Uterus (tissue), 2 donors: ENCODE measurements at regions not wholly inside any gene's neighbourhood (a gene's known extent, or its start where the extent isn't known, plus 50 kb on each side); places are given as distances from the start of the nearest gene placed in this dataset.

ENCODE experiments used
- POLR2A ChIP-seq, 2 donors: fragments of 450-650 bp; IDR thresholded peaks; one replicate each; pipeline ENCODE4 v1.6.1; 2016; ENCODE audit warnings: antibody characterized with exemption in 2 of 2, mild to moderate bottlenecking in 1 of 2, moderate library complexity in 1 of 2
- TF ChIP-seq, protein P1 (sequence below), 4 experiments: fragments of 200-600 bp in 2 of 4; fragments of 450-650 bp in 2 of 4; sonication (generic) in 2 of 4; IDR thresholded peaks; one replicate each; pipeline ENCODE4 v1.5.1; 2016 to 2019; ENCODE audit warnings: antibody characterized with exemption in 4 of 4, mild to moderate bottlenecking in 2 of 4, moderate library complexity in 1 of 4

DNA sequence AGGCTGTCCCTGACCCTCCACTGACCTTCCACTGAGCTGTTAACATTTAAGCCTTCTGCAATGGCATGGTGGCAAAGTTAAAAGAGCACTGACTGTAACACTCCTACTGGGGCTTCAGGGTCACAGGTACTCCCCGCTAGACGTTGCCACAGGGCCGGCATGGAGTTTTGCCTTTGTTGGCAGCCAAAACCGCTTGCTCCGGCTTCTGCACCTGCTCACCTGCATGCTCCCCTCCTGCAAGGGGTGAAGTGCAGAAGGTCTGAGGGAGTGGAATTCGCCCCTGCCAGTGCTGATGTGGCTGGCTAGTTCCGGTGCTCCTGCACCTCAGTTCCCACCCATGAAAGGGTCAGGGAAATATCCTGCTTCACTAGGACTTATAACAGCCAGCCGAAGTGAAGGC, 571.4 kb downstream of the RAPGEF2 start:
- TF ChIP-seq, protein P1, sequence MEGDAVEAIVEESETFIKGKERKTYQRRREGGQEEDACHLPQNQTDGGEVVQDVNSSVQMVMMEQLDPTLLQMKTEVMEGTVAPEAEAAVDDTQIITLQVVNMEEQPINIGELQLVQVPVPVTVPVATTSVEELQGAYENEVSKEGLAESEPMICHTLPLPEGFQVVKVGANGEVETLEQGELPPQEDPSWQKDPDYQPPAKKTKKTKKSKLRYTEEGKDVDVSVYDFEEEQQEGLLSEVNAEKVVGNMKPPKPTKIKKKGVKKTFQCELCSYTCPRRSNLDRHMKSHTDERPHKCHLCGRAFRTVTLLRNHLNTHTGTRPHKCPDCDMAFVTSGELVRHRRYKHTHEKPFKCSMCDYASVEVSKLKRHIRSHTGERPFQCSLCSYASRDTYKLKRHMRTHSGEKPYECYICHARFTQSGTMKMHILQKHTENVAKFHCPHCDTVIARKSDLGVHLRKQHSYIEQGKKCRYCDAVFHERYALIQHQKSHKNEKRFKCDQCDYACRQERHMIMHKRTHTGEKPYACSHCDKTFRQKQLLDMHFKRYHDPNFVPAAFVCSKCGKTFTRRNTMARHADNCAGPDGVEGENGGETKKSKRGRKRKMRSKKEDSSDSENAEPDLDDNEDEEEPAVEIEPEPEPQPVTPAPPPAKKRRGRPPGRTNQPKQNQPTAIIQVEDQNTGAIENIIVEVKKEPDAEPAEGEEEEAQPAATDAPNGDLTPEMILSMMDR (IDR thresholded peaks at IDR 0.05): no peak
- TF ChIP-seq POLR2A (IDR thresholded peaks at IDR 0.05): no peak
